HG03378 (cell line): ENCODE measurements at regions not wholly inside any gene's neighbourhood (a gene's known extent, or its start where the extent isn't known, plus 50 kb on each side); places are given as distances from the start of the nearest gene placed in this dataset.

Source experiments
- ATAC-seq: cut with Tn5 transposase; IDR thresholded peaks from one replicate; pipeline ENCODE4 v1.9.1; 2021; ENCODE audit warnings: mild to moderate bottlenecking, moderate library complexity; ENCODE audit not compliant: unreplicated experiment

DNA sequence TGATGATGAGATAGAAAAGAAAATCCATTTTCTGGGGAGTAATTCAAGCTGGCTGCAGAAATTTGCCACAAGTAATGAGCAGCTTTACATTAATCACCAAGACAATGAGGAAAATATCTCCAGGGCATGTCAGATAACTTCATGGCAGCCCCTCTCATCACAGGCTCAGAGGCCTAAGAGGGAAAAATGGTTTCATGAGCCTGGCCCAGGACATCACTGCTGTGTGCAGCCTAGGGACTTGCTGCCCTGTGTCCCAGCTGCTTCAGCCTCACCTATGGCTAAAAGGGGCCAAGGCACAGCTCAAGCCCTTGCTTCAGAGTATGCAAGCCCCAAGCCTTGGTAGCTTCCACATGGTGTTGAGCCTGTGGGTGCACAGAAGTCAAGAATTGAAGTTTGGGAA is 161.7 kb downstream of the OPA1 start:
- ATAC-seq: no peak

DNA sequence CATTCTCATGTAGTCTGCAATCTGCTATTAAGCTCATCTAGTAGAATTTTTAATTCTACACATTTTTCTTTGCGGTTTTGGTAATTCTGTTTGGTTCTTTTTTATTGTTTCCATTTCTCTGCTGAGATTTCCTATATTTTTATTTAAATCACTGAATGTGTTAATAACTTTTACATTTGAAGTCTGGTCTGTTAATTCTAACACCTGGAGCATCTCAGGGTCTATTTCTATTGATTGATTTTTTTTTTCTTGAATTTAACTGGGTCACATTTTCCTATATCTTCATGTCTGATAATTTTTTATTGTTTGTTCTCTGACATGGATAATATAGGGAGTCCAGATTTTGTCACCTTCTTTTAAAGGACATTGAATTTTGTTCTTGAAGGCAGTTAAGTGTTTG is 163.5 kb downstream of the OPA1 start:
- ATAC-seq: no peak

DNA sequence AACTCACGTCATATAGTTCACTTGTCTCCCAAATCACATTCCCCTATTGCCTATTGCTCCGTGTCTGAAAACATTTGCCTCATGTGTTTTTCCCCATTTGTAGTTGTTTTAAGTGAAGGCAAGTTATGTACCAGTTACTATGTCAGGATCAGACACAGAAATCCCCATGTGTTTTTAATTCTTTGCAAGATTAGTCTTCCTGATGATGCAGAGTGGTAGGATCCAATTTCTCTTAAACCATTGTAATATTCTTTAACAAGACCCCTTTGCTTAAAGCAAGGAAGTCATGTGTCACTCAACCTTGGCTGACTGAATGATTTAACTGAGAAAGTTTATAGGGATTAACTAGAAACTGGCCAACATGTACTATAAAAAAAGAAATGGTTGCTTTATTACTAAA is 164.4 kb downstream of the OPA1 start:
- ATAC-seq: no peak

DNA sequence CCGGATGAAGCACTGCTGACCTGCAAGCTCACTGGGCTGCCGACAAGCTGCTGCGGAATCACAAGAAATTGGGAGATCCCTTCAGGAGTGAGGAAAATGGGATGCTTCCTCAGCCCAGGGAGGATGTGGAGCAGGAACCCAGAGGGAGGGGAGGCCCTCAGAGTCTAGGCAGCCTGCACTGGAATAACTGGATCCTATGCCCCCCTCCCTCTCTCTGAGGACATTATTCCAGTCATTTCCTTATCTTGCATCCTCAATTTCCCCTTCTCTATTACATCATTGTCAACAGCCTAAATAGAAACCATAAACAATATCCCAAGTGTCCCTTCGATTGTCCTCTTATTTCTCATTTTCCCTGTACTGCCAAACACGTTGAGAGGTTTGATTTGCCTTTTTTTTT is 169.0 kb downstream of the OPA1 start:
- no peak for ATAC-seq

DNA sequence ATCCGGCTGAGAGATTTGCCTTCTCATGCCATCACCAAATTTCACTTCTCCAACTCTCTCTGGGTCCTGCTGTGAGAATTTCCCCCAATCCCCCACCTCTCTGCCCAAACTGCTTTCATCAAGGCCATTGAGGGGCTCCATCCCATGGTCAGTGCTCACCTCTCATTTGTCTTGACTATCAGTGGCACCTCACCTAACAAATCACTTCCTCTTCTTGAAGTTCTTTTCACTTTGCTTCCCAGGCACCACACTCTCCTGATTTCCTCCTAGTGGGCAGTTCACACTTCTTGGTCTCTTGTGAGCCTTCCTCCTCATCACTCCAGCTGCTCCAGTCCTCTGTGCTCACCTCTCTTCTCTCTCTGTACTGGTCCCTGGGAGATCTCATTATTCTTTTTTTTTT is 169.6 kb downstream of the OPA1 start:
- no peak for ATAC-seq

DNA sequence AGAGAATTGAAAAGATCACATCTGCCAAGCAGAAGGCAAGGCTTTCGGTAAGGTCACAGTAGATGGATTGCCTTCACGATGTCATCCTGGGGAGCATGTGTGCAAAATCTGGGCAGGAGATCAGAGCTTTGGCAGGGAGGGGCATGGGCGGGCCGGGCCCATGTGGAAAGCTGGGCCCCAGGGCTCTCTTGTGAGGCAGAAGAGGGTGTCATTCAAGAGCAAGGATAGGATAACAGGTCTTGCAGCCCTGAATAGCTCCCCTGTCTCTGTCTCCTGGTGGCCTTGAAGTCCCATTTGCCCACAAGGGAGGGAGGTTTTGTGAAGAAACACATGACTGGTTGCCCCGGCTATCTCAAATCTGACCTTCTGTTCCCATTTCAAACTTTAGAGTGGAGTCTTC is 172.0 kb downstream of the OPA1 start:
- no peak for ATAC-seq

DNA sequence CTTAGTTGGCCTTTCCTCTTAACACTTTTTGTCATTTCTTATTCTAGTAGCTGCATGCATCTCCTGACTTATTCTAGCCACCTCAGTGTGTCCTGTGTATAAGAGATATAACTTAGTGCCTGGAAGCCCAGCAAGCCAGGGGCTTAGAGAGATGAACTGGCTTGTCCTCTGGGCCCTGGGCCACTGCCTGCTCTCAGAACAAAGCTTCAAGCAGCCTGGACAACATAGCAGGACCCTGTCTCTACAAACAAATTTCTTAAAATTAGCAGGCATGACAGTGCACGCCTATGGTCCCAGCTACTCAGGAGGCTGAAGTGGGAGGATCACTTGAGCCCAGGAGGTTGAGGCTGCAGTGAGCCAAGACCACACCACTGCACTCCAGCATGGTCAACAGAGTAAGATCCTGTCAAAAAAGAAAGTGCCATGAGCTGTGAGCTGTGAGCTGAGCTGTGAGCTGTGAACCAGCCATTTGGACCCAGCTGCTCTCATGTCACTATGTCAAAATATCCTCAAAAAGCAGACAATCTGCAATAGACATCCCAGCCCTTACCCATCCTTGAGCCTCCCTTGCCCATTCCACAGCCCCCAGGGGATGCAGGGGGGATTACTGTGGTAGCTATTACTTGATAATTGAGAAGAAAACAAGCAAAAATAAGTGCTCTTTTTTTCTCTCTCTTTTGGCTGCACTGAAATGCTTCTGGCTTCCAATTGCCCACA is 174.5 kb downstream of the OPA1 start:
- ATAC-seq: no peak

DNA sequence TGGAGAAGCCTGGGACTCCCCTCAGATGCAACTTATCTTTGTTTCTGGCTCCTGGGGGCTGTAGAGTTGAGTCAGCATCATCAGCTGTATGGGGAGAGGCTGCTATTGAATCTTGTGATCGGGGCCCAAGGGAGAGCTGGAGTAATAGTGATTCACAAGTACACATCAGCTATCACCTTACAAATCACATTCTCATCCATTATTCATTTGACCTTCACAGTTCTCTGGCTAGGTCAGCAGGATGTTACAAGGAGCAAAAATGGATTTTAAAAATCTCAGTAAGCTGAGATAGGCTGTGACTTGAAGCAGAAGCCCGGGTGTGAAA is 175.0 kb downstream of the OPA1 start:
- ATAC-seq: no peak

DNA sequence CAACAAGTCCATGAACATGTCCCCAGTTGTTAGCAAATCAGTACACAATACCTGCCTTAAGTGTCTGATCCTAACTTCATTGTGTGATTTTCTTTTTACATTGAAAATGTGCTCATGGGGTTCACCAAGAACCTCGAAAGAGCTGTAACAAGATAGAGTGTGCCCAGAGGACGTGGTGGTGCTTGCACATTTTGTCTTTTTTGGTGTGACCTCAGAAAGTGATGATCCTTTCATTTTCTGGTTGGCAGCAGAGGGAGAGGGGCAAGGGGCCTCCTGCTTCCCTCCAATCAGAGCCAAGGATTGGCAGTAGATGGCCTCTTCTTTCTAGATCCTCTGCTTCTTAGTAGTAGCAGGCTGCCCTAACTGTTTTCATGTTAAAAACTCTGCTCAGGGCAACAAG is 176.4 kb downstream of the OPA1 start:
- no peak for ATAC-seq

DNA sequence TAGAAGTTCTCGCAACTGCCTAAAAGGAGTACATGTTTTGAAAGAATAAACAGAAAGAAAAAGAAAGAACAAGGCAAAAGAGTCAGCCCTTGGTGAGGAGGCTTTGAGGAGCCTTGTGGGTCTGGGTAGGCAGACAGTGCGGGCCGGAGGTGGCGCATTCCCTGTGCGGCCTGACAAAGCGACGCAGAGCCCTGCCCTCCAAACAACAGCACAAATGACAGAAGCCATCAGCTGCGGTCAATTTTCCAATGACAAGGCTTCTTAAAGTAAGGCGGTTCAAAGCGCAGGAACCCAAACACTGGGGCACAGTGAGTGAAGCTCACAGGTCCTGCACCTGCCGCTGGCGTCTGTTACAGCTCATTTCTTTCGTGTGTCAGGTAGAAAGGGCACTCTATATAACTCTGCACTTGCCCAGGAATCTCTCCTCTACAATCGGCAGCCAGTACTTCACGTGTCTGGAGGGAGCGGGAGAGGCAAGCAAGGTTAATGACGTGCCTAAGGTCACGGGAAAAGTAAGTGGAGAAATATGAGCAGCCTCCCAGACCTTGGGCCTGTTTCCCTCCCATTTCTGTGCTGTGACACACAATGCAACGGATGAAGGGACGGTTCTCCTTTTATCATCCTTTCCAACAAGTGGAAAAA is 178.1 kb downstream of the OPA1 start:
- ATAC-seq: no peak

DNA sequence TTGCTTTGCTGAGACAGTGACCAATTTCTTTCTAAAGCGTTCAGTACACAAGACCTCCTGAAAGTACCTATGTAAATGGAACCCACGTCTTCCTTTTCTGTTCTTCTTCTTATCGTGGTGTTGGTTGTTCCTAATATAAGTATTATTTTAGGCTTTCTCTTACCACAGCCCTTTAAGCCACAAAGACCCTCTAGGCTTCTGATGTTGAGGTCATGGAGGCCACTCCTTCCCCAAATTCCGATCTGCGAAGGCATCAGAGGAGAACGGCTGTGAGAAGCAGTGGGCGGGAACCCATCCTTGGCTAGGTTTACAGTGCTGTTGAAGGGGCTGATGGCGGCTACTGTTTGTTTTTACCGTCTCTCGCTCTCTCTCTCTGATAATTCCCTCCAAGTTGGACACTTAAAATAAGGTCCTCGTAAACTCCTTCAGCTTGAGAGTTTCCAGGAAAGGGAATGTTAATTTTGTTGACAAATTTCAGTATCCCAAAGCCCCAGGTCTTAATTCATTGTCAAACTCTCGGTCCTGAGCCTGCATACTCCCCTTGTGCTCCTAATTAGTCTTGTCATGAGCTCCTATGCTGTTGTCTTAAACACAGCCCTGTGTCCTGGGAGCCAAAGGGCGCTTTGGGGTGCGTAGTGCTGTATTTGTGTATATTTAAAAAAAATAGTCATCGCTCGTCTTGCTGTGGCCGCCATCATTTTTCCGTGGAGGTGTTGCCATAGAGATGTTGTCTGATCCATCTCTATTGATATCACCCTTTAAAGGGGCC is 178.8 kb downstream of the OPA1 start:
- no peak for ATAC-seq

DNA sequence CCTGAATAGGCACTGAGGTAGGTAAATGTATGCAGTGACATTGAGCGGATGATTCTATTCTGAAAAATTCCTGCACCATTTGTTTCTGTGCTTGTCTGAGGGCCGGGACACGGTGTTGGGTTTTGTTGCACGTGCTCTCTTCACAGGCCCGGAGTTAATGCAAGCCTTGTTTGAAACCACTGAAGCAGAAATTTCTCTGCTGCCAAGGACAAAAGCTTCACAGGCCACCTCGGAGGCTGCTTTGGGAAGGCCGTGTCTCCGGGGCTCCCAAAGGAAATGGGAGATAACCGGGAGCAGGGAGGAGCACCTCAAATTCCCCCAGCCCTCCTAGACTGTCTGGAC is 179.4 kb downstream of the OPA1 start:
- ATAC-seq: no peak

DNA sequence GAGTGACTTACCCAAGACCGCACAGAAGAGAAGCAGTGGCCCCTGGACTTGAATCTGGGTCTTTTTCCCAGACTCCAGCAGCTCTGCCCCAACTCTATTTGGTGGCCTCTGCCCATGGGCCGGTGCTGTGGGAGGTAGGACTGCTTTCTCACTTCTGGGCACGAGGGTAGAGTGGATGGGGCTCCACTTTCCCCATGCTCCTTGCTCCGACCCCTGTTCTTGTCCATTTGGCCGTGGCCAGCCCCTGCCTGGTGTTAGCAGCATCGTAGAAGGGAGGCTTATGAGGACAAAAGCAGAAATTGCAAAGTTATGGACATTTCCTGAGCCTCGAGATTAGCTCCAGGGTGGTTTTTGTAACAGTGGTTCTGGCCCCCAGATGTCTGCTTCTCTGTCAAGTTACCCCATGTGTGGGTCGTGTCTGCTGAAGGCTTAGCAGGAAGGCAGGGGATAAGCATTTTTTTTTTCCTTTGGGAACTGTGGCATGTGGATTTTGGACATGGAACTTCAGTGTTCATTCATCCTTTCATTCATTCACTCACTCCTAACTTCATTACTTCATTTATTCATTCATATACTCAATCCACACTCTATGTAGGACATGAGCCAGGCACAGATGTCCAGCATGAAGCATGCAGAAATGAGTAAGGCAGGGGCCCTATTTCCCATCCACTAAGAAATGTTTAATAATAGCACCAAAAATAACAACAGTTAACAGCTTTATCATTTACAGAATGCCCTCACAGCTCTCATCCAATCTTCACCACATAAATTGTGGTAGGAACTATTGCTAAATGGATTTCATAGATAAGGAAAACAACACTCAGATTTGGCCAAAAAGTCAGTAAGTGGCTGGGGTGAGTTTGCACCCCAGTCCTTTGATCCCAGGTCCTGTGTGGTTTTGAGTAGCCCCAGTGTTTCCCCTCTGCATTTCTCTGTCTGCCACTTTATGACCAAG is 180.5 kb downstream of the OPA1 start:
- no peak for ATAC-seq

DNA sequence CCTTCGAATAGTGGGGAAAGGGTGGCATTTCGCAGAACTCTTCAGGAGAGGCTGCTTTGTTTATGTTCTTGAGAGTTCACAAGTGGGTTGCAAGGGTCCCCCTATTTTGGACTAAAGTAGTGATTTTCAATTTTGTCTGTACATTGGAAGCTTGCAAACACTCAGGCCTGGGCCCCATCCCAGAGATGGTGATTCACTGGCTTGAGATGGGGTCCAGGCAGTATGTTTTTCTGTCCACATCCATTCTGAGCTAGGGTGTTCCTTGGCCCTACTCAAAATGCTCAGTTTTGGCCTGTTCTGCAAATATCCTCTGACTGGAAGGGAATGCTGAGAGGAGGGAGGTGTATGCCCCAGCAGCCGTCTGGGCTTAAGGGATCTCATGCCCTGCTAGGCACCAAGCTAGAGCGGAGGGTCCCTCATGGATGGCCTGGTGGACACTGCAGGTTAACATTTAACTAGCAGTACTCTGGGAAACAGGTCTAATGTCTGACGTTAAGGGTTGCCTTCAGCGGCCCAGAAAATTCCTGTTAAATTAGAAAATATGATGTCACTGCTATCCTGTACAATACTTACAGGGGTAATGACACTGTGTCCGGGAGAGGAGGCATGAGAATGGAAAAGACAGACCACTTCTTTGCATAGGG is 181.4 kb downstream of the OPA1 start:
- no peak for ATAC-seq

DNA sequence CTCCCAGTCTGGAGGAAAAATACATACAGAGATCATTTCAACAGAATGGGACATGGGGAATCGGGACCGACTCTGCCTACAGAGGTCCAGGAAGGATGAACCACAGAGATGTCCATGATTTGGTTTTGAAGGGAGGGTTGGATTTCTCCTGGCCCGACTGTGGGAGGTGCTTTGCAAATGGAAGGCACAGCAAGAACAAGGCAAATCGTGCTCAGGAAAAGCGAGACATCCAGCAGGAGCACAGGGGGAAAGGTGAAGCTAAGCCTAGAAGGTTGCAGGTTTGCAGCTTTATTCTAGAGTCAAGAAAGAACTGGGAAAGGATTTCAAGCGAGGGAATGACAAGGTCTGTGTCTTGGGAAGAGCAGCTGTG is 181.9 kb downstream of the OPA1 start:
- ATAC-seq: no peak

DNA sequence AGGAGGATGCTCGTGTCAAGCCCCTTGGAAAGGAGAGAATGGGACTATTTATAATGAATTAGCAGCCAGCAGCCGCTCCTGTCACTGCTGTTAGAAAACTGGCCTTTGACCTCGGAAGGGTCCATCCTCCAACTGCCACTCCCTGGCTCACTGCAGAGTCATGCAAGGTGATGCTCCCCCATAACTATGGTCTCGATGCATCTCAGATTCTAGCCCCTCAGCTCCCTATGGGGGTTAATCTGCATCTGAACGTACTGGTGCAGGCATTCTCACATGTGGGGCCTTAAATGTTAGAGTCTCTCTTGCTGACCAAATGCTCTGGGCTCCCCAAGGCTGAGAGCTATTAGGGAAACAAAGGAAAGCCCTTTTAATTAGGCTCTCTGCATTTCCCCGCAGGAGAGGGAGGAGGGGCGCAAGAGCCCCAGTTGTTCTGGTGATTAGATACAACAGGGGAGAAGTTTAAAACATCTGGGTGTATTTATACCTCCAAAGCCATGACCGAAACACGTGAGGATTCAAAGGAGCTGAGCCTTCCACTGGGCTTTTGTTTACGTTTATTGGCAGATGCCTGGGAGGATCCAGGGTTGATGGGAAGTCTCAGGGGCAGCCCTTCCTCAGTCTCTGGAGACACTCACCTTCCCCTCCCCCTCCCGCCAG is 182.5 kb downstream of the OPA1 start:
- ATAC-seq: no peak

DNA sequence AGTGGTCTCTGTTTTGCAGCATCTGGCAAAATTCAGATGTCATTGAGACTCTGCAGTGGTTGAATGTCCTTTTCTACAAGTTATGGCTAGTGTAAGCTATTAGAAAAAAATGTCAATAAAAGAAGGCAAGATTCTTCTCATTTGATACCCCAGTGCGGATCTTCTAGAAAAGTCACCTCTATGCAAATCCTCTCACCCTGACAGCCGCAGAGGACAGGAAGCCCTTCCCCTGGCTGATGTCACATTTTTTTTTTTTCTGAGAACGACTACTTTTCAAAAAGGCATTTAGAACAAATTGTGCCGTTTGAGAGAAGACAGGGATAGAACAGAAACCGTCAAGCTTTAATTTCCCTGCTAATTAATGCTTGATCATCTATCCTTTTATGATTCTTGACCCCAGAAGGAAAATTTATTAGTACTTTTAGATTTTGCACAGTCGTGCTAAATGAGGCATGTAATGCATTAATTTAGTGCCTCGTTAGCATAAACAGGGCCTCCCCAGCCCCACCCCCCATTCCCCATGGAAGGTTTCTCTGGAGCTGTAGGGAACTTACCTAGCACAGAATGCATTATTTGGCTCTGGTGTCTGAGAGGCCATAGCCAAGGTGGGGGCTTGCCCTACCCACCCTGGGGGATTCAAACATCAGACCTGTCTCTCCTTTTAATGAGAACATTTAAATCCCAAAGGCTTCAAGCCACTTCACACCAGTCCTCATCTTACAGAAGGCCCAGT is 183.8 kb downstream of the OPA1 start:
- ATAC-seq: no peak

DNA sequence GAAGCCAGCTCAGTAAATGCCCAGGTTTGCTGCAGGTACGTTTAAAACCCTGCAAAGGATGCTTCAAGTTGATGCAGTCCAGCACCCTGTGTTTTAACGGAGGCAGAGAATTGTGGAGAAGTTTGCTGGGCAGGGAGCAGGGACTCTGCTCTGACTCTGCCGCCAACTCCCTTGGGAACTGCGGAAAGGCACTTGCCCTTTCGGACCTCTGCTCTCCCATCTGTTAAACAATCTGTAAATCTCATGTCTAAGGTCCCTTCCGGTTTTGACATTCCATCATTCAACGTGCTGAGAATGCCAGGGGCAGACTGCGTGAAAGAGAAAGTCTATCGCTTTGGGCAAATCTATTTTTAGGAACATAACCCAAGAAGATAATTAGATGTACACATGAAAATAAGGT is 184.5 kb downstream of the OPA1 start:
- ATAC-seq: no peak

DNA sequence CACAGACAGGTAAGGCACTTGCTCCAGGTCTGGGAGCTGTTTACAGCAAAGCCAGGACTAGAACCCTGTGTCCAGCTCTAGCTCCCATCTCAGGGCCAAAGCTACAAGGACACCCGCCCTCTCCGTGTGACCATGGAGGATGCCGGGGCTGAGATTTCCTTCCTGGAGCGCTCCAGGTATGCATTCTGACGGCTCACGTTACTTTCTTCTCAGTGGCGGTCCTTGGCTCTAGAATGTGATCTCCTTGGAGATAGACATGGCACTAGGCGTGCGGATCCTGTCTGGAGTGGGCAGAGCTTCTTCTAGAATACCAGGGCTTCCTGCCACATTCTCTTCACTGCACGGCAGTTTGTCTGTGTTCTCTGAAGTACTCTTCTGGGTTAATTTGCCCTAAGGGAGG is 185.7 kb downstream of the OPA1 start:
- no peak for ATAC-seq

DNA sequence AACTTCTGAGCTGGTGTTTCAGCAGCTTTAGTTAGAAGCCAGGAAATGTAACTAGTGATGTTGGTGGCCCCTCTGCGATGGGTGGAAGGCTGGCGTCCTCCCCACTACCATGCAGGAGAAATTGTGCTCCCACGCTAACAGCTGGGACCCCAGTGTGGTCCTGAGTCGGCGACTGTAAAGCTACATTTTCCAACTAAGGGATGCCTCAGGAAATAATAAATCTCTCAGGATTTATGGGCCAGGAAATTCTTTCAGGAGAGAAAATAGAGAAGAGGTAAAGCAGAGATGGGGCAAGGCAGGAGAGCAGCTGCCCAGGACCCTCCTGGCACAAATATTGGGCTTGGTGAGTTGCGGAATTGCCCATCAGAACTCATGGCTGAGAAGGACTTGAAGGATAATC is 186.9 kb downstream of the OPA1 start:
- ATAC-seq: no peak
